NCI-H2029 treated with DMSO at 0.1 percent for 48 hours (cell line): ENCODE measurements at regions not wholly inside any gene's neighbourhood (a gene's known extent, or its start where the extent isn't known, plus 50 kb on each side); places are given as distances from the start of the nearest gene placed in this dataset.
"Not testable (repeated sequence)": the region's sequence is repeated elsewhere in the genome, so short reads cannot be mapped to it uniquely, and the experiment has no call there.

ENCODE experiments used
- DNase-seq: peaks from one replicate; lab custom pipeline; 2025; lab: John Stamatoyannopoulos, UW

- no peak for DNase-seq
Measured at GRCh38 chr22:49349181-49349835, 478.4 kb downstream of the BRD1 start.

DNA sequence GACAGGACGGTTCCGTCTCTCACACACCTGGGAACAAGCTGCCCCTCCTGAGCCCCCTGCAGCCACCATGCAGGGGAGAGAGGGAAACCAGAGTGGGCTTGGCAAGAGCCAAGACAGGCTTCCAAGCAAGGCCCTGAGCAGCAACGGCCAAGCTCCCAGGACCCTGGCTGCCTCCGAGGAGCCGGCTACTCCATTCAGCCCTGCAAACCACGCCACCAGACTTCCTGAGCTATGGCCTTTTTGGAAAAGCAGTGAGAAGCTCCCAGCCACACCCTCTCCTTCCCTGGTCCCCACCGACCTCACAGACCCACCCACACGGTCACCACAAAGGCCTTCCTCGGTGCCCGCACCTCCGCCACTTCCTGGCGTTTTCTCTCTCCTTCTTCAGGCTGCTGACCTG, 479.0 kb downstream of the BRD1 start:
- no peak for DNase-seq

- DNase-seq, result no peak
Measured at GRCh38 chr22:49347376-49347775, 480.3 kb downstream of the BRD1 start.

GRCh38 chr22:49345896-49346295, 481.8 kb downstream of the BRD1 start:
- DNase-seq, result no peak

GRCh38 chr22:49344656-49345055, 483.0 kb downstream of the BRD1 start:
- no peak for DNase-seq

- DNase-seq, result no peak
Measured at GRCh38 chr22:49344161-49344560, 483.5 kb downstream of the BRD1 start.

GRCh38 chr22:49340406-49340805, 487.3 kb downstream of the BRD1 start:
- no peak for DNase-seq

DNA sequence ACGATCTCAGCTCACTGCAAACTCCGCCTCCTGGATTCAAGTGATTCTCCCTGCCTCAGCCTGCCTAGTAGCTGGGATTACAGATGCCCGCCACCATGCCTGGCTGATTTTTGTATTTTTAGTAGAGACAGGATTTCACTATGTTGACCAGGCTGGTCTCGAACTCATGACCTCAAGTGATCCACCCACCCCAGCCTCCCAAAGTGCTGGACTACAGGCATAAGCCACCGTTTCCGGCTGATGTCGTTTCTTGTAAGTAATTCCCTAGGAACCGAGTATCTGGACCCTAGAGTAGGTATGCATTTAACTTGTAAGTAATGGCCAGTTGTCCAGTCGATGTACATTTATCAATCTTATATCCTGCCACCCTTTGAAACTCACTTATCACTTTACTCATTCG, 491.2 kb downstream of the BRD1 start:
- not testable (repeated sequence) for DNase-seq

GRCh38 chr22:49334976-49335375, 492.7 kb downstream of the BRD1 start:
- no peak for DNase-seq

DNA sequence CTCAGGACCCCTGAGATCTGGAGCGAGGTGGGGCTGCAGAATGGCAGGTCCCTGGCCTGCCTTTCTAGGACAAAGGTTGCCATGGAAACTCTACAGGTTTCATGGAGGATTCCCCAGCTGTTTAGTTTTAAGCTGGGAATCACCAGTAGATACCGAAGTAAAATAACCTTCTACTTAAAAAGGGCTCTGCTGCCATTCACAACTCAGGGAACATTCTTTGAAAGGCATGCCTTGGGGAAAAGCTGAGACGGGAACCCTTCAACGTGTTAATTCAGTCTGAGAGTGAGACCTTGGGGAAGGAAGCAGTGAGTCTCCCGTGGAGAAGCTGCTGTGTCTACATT, 493.3 kb downstream of the BRD1 start:
- DNase-seq, result no peak

- DNase-seq, result no peak
Measured at GRCh38 chr22:49333206-49333605, 494.5 kb downstream of the BRD1 start.

- DNase-seq, result no peak
Measured at GRCh38 chr22:49332691-49333090, 495.0 kb downstream of the BRD1 start.

DNA sequence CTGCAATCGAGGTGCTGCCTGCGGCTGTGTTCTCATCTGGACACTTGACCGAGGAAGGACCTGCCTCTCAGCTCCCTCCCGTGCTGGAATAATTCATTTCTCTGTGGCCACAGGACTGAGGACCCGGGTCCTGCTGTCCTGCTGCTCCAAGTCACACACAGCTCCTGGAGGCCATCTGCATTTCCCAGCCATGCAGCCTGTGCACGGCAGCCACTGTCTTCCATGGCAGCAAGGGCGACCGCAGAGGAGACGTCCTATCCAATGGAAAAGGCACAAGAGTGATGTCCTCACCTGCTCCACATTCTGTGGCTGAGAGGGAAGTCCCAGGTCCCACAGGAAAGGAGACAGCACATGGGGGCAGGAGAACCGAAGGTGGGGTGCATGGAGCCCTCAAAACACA, 495.8 kb downstream of the BRD1 start:
- no peak for DNase-seq

DNA sequence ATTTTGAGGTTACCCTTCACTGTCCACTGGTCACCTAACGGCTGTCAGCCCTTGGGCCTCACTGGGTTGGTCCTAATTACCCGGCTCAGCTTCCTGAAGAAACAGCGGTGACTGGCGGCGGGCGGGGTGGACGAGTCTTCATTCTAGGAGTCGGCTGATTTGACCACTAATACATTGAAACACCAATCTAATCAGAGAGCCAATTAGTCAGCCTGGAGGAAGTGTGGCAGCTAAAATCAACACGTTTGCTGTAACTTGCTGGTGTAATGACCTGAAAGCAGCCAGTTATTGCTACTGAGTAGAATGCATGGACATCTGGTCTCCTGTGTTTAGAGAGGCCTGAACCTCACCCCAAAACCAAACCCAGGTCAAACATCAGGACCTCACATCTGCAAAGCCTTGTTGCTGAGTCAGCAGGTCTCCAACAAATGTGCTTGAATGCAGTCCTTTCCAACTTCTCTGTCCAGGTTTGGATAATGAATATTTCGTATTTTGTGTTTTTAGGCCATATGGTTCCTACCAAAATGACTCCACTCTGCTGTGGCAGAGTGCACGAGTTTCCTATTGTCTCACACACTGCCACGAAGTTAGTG, 496.4 kb downstream of the BRD1 start:
- DNase-seq, result no peak

- no peak for DNase-seq
Measured at GRCh38 chr22:49330421-49331222, 497.1 kb downstream of the BRD1 start.

DNA sequence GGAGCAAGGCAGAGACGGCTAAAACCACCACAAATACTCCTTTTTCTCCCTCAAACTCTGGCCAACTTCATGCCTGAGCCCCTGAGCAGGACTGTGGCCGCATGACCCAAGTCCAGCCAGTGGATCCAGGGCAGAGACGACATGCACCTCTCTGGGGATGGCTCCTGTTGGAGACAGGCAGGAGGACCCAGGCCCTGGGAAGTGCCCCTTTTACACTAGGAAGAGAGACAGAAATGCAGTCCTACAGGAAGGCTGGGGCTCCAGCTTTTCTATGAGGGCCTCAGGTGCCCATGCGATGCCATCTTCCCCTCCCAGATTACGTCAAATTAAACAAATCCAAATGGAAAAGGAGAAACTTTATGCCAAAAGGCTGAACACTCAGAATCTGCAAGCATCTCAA, 498.0 kb downstream of the BRD1 start:
- no peak for DNase-seq

GRCh38 chr22:49328630-49329405, 498.9 kb downstream of the BRD1 start:
- no peak for DNase-seq

GRCh38 chr22:49328118-49328475, 499.6 kb downstream of the BRD1 start:
- no peak for DNase-seq

- DNase-seq, result no peak
Measured at GRCh38 chr22:49327411-49328117, 500.1 kb downstream of the BRD1 start.

GRCh38 chr22:49326558-49326957, 501.1 kb downstream of the BRD1 start:
- DNase-seq, result no peak

DNA sequence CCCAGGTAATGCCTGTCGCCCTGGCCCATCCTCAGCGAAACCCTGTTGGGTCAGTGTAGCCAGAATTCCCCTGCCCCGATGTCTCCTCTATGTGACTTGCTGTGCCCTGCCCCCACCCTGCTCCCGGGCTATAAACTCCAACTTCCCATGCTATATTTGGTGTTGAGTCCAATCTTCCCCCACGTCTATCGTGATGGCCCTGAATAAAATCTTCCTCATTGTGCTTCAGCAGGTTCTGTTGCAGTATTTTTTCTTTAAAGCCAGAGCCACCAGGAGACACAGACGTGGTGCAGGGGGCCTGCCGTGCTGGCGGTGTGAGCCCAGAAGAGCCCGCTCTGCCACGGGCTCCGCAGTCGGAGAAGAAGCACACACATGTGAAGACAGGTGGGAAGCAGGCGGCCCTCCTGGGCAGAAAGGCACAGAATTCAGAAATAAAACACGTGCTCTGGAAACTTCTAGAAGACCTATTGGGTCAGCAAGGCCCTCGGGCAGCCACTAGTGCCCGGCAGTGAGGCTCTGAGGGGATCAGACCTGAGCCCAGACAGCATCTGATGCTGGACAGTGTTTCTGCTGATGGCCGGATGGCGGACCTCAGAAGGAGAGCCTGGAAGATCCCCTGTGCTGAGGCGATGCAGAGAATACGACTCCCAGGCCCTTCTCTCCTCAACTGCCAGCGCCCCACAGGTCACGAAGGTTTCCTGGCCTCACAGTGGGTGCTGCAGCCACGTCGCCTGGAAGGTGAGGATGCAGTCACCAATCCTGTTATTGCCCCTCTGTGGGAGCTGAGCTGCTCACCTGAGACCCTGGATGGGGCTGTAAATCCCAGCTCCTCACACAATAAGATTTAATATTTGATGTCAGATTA, 501.9 kb downstream of the BRD1 start:
- no peak for DNase-seq
